WTC11 (cell line): ENCODE measurements at regions not wholly inside any gene's neighbourhood (a gene's known extent, or its start where the extent isn't known, plus 50 kb on each side); places are given as distances from the start of the nearest gene placed in this dataset.

ENCODE experiments used
- ATAC-seq: fragments of 200-7000 bp; cut with Tn5 transposase; 2 replicates; pipeline ENCODE4 v1.10.0; 2021; ENCODE audit warnings: mild to moderate bottlenecking, moderate library complexity
- CTCF ChIA-PET: fragments of 300-600 bp; sonication (Branson Sonifier 250); formaldehyde crosslinking; loops from one replicate; lab custom pipeline; 2021; ENCODE audit warnings: antibody characterized with exemption; lab: Charles Lee
- POLR2A ChIA-PET: fragments of 350-600 bp; sonication (Branson Sonifier 250); formaldehyde crosslinking; loops from one replicate; lab custom pipeline; 2021; ENCODE audit warnings: antibody characterized with exemption; lab: Charles Lee
- DNase-seq: peaks from one replicate; pipeline ENCODE4 v3.0.0; 2021; ENCODE audit warnings: low spot score
- H3K27ac Mint-ChIP-seq: 2 replicates; pipeline ENCODE4 v1.8.0; 2021; ENCODE audit warnings: mixed read lengths
- H3K27me3 Mint-ChIP-seq: 2 replicates; pipeline ENCODE4 v1.8.0; 2021; ENCODE audit warnings: low read depth, mild to moderate bottlenecking, moderate library complexity, mixed read lengths
- H3K36me3 Mint-ChIP-seq: 2 replicates; pipeline ENCODE4 v1.8.0; 2021; ENCODE audit warnings: mixed read lengths
- H3K4me1 Mint-ChIP-seq: 2 replicates; pipeline ENCODE4 v1.8.0; 2022; ENCODE audit warnings: mixed read lengths
- H3K4me3 Mint-ChIP-seq: 2 replicates; pipeline ENCODE4 v1.8.0; 2021; ENCODE audit warnings: mild to moderate bottlenecking, moderate library complexity, mixed read lengths
- H3K9me3 Mint-ChIP-seq: 2 replicates; pipeline ENCODE4 v1.8.0; 2021; ENCODE audit warnings: mixed read lengths
- ETV6 ChIP-seq: sonication (generic); formaldehyde crosslinking; IDR thresholded peaks from 2 replicates; pipeline ENCODE4 v1.8.1; 2022; ENCODE audit warnings: mild to moderate bottlenecking, missing genetic modification reagents
- JUN ChIP-seq: sonication (generic); formaldehyde crosslinking; IDR thresholded peaks from 2 replicates; pipeline ENCODE4 v1.8.0; 2023; ENCODE audit warnings: mild to moderate bottlenecking, missing genetic modification reagents
- NR1H2 ChIP-seq: sonication (generic); formaldehyde crosslinking; IDR thresholded peaks from 2 replicates; pipeline ENCODE4 v1.9.0; 2021; ENCODE audit warnings: mild to moderate bottlenecking, moderate library complexity, missing genetic modification reagents
- ZNF423 ChIP-seq: fragments of 250-450 bp; sonication (Bioruptor Pico); IDR thresholded peaks from 2 replicates; pipeline ENCODE4 v2.1.2; 2022; ENCODE audit warnings: mild to moderate bottlenecking, moderate library complexity
- TF ChIP-seq, protein P1 (sequence below): fragments of 250-450 bp; sonication (Bioruptor Pico); IDR thresholded peaks from 2 replicates; pipeline ENCODE4 v1.9.0; 2021; ENCODE audit warnings: mild to moderate bottlenecking
- TF ChIP-seq, protein P2 (sequence below): sonication (generic); formaldehyde crosslinking; IDR thresholded peaks from 2 replicates; pipeline ENCODE4 v1.8.0; 2022; ENCODE audit warnings: mild to moderate bottlenecking, missing genetic modification reagents
- TF ChIP-seq, protein P3 (sequence below): fragments of 250-450 bp; sonication (Bioruptor Pico); conservative IDR thresholded peaks from 2 replicates; pipeline ENCODE4 v1.9.0; 2021; ENCODE audit warnings: mild to moderate bottlenecking
- TF ChIP-seq, protein P4 (sequence below): fragments of 250-450 bp; sonication (Bioruptor Pico); IDR thresholded peaks from 2 replicates; pipeline ENCODE4 v1.9.0; 2021; ENCODE audit warnings: moderate library complexity, mild to moderate bottlenecking, inconsistent platforms, borderline replicate concordance

DNA sequence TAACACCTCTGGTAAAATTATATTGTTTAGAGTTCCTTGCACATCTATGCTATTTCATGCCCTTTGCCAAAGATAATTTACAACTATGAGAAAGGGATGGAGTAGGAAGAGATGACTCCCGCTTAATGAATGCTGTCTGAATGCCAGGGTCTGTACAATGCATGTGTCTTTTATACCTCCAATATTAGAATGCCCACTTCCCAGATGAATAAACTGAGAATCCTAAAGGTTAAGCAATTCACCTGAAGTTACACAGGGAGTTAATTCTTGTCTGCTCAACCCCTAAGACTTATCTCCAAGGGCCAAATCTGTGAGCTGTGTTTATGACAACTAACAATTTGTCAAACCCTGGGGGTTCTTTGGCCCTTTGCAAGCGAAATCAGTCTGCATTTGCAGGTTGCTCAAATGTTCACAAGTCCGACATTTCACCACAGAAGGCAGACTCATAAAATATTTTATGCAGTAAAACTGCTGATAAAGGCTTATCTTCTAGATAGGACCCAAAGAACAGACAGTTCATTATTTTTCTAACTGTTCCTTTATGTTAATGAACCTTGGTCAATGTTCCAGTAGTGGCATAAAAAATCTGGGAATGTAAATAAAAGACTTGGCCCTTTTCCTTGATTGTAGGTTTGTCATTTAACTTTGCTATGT, 50.2 kb upstream of the ATP1A1 start:
- DNase-seq (no peak), ATAC-seq (no peak)
- no peaks in the 10 kb centered on the region for H3K9me3 Mint-ChIP-seq
- H3K4me3 Mint-ChIP-seq: no peak overlapping the region
- POLR2A ChIA-PET: no interaction called here
- H3K27ac Mint-ChIP-seq: no peak overlapping the region
- CTCF ChIA-PET: no interaction called here
- TF ChIP-seq ZNF423: no peak
- TF ChIP-seq, protein P1, sequence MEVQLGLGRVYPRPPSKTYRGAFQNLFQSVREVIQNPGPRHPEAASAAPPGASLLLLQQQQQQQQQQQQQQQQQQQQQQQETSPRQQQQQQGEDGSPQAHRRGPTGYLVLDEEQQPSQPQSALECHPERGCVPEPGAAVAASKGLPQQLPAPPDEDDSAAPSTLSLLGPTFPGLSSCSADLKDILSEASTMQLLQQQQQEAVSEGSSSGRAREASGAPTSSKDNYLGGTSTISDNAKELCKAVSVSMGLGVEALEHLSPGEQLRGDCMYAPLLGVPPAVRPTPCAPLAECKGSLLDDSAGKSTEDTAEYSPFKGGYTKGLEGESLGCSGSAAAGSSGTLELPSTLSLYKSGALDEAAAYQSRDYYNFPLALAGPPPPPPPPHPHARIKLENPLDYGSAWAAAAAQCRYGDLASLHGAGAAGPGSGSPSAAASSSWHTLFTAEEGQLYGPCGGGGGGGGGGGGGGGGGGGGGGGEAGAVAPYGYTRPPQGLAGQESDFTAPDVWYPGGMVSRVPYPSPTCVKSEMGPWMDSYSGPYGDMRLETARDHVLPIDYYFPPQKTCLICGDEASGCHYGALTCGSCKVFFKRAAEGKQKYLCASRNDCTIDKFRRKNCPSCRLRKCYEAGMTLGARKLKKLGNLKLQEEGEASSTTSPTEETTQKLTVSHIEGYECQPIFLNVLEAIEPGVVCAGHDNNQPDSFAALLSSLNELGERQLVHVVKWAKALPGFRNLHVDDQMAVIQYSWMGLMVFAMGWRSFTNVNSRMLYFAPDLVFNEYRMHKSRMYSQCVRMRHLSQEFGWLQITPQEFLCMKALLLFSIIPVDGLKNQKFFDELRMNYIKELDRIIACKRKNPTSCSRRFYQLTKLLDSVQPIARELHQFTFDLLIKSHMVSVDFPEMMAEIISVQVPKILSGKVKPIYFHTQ (CRISPR knock-in tag): no peak
- no peak for TF ChIP-seq NR1H2 (CRISPR knock-in tag)
- TF ChIP-seq, protein P2, sequence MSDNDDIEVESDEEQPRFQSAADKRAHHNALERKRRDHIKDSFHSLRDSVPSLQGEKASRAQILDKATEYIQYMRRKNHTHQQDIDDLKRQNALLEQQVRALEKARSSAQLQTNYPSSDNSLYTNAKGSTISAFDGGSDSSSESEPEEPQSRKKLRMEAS (CRISPR knock-in tag): no peak
- TF ChIP-seq, protein P3, sequence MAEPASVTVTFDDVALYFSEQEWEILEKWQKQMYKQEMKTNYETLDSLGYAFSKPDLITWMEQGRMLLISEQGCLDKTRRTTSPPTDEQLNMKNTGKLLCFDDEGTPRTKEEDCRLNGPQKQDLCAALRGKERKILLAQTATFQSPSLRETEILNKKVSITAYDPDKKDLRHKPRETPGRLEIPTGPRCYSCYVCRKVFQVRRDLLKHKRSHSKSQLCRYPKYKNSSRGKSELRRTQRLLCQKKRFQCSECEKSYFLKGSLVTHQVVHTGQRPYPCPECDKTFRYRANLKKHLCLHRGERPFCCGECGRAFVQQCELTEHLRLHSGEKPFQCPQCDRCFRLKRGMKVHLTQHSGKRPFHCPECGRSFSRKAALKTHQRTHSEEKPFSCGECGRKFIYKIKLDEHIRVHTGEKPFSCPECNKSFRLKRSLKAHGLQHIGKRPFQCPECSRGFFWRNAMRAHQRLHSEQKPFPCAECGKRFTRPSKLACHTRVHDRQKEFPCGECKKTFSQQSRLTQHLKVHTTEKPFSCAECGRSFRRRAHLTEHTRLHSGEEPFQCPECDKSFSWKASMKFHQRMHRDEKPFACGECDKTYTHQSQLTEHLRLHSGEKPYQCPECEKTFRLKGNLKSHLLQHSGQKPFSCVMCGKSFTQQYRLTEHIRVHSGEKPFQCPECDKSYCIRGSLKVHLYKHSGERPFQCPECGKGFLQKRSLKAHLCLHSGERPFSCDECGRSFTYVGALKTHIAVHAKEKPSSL (CRISPR knock-in tag): no peak
- no peak for TF ChIP-seq JUN (CRISPR knock-in tag)
- no peak for TF ChIP-seq ETV6 (CRISPR knock-in tag)
- TF ChIP-seq, protein P4, sequence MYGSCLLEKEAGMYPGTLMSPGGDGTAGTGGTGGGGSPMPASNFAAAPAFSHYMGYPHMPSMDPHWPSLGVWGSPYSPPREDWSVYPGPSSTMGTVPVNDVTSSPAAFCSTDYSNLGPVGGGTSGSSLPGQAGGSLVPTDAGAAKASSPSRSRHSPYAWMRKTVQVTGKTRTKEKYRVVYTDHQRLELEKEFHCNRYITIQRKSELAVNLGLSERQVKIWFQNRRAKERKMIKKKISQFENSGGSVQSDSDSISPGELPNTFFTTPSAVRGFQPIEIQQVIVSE (CRISPR knock-in tag): no peak
- no peaks in the 10 kb centered on the region for H3K36me3 Mint-ChIP-seq
- H3K27me3 Mint-ChIP-seq: no peaks in the 10 kb centered on the region; the same call in 1 of the 2 replicates
- H3K4me1 Mint-ChIP-seq: peaks cover 4% of the 10 kb centered on the region; the same call in 1 of the 2 replicates
